ENCODE measurements at regions not wholly inside any gene's neighbourhood (a gene's known extent, or its start where the extent isn't known, plus 50 kb on each side); places are given as distances from the start of the nearest gene placed in this dataset.
"Not testable (repeated sequence)": the region's sequence is repeated elsewhere in the genome, so short reads cannot be mapped to it uniquely, and the experiment has no call there.

GRCh38 chr5:174916924-174917323 lies 192.5 kb downstream of the MSX2 start:
- TF ChIP-seq, protein P1, sequence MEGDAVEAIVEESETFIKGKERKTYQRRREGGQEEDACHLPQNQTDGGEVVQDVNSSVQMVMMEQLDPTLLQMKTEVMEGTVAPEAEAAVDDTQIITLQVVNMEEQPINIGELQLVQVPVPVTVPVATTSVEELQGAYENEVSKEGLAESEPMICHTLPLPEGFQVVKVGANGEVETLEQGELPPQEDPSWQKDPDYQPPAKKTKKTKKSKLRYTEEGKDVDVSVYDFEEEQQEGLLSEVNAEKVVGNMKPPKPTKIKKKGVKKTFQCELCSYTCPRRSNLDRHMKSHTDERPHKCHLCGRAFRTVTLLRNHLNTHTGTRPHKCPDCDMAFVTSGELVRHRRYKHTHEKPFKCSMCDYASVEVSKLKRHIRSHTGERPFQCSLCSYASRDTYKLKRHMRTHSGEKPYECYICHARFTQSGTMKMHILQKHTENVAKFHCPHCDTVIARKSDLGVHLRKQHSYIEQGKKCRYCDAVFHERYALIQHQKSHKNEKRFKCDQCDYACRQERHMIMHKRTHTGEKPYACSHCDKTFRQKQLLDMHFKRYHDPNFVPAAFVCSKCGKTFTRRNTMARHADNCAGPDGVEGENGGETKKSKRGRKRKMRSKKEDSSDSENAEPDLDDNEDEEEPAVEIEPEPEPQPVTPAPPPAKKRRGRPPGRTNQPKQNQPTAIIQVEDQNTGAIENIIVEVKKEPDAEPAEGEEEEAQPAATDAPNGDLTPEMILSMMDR (IDR thresholded peaks at IDR 0.05; ENCODE audit: low read depth, low read length, poor library complexity, severe bottlenecking): not testable (repeated sequence)
- not testable (repeated sequence) for TF ChIP-seq EZH2phosphoT487 (IDR thresholded peaks at IDR 0.05; ENCODE audit: borderline replicate concordance, low read length)

Measured in DOHH2 (cell line).